ENCODE measurements at regions not wholly inside any gene's neighbourhood (a gene's known extent, or its start where the extent isn't known, plus 50 kb on each side); places are given as distances from the start of the nearest gene placed in this dataset.

GRCh38 chr13:89784161-89784809 lies 1563.2 kb upstream of the MIR17HG start:
- DNase-seq, result no peak

DNA sequence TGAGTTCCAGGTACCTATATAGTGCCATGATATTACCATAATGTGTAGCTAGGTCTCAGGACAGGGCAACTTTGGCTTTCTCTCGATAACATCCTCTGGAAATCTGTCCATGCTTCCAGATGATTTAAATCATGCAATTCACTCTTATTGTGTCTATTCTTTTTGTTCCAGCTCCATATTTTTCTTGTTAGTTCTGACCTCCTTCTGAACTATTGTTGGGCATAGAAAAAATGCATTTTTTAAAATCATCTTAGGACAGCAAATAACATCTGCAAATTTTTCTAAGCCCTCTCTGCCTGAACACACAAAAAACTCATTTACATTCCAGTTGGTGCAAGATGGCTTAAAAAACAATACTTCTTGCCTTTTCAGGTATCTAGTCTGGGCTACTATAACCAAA lies 1561.0 kb upstream of the MIR17HG start:
- no peak for DNase-seq

- no peak for DNase-seq
Observed at GRCh38 chr13:89790696-89791095, 1556.8 kb upstream of the MIR17HG start.

- no peak for DNase-seq
Observed at GRCh38 chr13:89791971-89792630, 1555.4 kb upstream of the MIR17HG start.

- no peak for DNase-seq
Observed at GRCh38 chr13:89796196-89796595, 1551.3 kb upstream of the MIR17HG start.

DNA sequence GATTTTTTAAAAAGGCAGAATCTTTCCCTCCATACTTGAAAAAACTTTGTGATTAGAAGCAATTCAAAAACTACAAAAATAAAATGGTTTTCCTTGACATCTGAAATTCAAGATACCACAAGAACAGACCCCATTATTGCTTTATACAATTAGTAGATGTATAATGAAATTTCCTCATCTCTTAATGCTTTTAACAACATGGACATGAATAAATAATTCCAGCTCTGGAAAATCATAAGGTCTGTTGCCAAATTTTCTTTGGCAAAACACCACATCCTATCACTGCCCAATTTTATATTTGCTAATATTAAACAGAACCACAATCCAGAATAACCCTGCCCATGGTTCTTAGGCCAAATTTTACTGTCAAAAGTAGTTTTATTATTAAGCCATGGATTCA lies 1543.6 kb upstream of the MIR17HG start:
- DNase-seq, result no peak

GRCh38 chr13:89806594-89806993 lies 1540.9 kb upstream of the MIR17HG start:
- DNase-seq, result no peak

DNA sequence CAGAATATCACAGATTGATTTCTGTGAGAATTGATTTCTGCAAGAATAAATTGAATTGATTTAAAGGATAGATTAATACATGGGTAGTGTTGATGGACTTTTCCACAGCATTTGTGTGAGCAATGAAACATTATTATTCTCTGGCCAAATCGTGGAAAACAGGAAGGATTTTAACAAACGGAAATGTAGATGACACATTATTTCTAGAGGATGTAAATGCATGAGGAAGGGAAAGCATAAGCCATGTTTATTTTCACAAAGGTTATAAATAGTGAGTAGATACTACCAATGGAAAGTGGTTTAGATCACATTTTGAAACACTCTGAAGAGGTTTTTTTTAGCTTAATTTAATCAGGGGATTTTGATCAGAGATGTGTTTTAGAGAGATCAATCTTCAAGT lies 1534.6 kb upstream of the MIR17HG start:
- DNase-seq, result no peak

- DNase-seq, result no peak
Observed at GRCh38 chr13:89816404-89816803, 1531.1 kb upstream of the MIR17HG start.

DNA sequence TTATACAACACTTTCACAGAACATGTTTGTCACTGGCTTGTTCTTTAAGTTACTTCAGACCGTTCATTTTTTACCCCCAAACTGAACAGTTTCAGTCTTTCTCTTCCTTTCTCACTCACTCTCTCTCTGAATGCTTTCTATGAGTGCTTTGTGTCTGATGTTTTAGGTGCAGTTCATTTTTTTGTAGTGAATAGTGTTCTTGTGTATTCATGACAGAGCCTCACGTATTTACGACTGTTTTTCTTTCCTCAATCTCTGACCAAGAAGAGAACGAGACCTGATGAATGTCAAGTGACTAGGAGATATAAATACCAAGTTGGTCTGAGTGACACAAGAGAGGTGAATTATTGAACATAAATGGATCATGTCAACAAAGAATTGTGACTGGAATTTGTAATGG lies 1525.0 kb upstream of the MIR17HG start:
- DNase-seq, result no peak

DNA sequence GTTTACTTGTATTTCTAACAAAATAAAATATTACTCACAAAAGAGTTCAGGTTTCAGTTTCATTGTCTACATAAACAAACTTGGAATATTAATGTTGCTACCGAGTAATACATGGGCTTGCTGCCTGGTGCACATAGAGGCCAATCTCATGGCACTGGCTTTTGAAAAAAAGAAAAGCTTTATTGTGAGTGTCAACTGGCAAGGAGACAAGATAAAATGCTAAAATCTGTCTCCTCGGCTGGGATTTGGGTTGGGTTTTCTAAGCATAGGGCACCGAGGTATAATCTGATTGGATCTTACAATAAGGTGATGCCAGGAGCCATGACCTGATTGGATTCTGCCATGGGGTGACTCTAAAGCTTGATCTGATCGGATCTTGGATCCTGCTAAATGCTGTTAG lies 1519.9 kb upstream of the MIR17HG start:
- DNase-seq, result no peak

DNA sequence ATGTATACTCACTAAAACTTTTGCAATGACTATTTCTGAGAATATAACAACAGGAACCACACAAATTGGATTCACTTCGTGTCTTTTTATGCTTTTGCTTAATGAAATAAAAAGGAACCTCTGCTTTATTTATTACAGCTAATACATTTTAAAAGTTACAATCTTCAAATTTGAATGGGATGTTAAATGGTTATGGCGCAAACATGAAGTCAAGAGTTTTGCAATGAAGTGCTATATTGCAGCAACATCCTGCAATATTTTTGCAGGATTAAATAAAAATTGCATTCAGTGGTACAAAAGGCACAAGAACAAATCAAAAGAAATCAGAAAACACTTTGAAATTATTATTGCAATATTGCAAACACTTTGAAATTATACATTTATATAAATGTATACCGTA lies 1519.0 kb upstream of the MIR17HG start:
- no peak for DNase-seq

DNA sequence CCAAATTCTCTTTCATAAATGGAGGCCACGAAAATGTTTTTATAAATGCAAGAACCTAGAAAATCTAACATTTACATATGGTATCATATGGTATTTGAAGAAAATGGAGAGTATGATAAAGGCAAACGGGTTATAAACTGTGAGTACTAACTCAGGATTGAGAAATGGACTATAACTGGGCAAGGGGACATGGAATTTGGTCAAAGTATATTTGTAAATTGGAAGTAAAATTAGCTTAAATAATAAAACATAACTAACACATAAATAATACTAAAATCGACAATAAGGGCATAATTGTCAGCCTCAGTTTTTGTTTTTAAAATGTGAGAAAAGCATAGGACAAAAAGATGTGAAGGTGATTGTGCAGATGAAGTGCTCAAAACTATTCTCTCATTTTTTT lies 1516.3 kb upstream of the MIR17HG start:
- no peak for DNase-seq

- no peak for DNase-seq
Observed at GRCh38 chr13:89832827-89833226, 1514.7 kb upstream of the MIR17HG start.

DNA sequence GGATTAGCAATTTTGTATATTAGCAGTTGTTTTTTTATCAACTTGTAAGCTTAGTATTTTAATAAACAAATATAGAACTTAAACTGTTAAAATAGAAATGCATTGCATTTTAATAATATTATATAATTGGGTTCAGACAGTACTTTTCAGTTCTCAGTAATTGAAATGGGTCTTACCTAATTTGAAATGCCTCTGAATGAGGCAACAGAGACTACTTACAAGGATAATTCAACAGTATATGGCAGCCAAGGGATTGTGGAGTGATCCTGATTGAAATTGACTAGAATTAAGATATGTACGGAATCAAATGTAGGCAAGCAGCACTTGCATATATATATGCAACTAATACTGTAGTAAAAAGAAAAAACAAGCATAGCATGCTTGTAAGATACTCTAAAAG lies 1503.9 kb upstream of the MIR17HG start:
- no peak for DNase-seq

GRCh38 chr13:89845874-89846273 lies 1501.6 kb upstream of the MIR17HG start:
- no peak for DNase-seq

DNA sequence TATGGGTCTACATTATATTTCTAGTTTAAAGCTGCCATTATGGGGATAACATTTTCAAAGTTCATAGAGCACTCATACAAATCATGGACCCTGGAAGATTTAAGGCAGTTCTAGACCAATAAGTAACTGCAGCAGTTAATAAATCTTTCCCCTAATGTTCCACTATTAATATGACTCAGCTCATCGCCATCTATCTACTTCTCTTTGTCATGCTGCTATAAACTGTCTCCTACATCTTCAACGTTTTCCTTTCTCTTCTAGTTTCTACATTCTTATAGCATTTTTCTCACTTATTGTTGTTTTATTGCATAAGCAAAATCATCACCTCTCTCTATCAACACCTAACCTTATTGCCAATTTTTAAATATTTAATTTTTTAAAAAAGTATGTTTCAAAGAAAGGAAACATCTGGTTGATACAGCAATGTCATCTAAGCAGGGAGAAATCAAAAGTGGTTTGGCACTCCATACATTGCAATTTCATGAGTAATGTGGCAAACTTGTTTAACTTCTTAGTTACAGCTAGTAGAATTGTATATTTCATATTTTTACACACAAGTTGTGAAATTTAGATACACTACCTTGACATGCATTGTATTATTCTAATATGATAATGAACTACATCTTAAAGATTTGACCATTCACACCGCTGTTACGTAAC lies 1500.4 kb upstream of the MIR17HG start:
- DNase-seq, result no peak

GRCh38 chr13:89852570-89852969 lies 1494.9 kb upstream of the MIR17HG start:
- DNase-seq, result no peak

DNA sequence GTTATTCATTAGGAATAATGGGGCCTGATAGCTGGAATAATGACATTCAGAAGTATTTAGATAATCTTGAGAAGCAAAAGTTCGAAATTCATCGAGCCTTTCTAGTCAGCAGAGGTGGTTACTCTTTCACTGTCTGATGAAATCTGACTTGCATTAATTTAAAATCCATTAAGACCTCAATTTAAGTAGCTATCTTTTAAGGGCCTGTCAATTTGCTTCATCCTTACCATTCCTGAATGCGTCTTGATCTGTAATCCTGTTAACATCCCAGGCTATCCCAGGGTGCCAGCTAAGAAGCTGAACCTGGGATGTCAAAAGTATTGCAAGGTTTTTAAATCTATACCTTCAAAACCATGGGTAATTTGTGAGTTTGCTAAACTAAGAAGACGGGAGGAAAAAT lies 1491.0 kb upstream of the MIR17HG start:
- DNase-seq, result no peak

- no peak for DNase-seq
Observed at GRCh38 chr13:89857502-89857901, 1490.0 kb upstream of the MIR17HG start.

DNA sequence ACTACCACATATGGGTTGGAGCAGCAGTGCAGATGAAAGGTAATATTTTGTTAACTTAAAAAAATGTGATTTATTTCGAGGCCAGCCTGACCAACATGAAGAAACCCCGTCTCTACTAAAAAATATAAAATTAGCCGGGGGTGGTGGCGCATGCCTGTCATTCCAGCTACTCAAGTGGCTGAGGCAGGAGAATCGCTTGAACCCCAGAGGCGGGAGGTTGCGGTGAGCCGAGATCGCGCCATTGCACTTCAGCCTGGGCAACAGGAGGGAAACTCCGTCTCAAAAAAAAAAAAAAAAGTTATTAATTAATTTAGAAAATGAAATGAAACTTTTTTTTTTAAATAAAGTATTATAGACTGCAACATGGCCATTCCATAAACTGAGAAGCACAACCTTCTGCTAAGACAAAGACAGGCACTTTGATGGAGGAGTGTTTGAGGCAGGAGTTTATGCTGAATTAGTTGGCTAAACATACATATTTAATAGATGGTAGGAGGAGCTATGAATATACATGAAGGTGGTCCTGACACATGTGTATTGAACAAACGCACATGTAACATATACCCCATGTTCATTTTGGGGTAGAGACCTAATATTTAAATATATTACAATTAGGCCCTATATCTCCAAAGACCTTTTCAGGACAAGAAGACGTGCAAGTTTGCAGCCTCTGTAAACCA lies 1485.3 kb upstream of the MIR17HG start:
- DNase-seq, result no peak

DNA sequence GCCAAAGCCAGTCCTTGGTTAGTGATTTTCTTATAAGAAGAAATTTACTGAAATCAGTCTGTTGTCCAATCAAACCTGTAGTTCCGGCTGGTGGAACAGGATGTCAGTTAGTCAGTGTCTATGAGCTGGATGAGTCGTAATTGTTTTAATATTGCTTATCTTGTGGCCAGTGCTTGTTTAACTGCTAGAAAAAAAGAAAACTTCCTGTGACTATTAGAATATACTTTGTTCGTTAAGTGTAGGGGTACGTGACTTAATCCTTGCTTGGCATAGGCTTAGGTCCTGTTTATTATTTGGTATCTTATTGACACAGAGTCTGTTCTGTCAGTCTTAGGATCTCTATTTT lies 1484.8 kb upstream of the MIR17HG start:
- no peak for DNase-seq

- no peak for DNase-seq
Observed at GRCh38 chr13:89865164-89866064, 1482.1 kb upstream of the MIR17HG start.

All from stimulated activated naive CD4-positive, alpha-beta T cell (primary cell).